Lower leg skin (tissue), 3 donors: ENCODE measurements at regions not wholly inside any gene's neighbourhood (a gene's known extent, or its start where the extent isn't known, plus 50 kb on each side); places are given as distances from the start of the nearest gene placed in this dataset.

Experiments
- CTCF ChIP-seq, 3 donors: fragments of 450-650 bp; IDR thresholded peaks; one replicate each; pipeline ENCODE4 v1.5.1; 2016; ENCODE audit warnings: antibody characterized with exemption in 3 of 3, mild to moderate bottlenecking in 3 of 3, moderate library complexity in 2 of 3
- POLR2A ChIP-seq, 2 donors: fragments of 450-650 bp; IDR thresholded peaks; one replicate each; pipeline ENCODE4 v1.6.1; 2016 to 2017; ENCODE audit warnings: antibody characterized with exemption in 2 of 2, mild to moderate bottlenecking in 1 of 2, moderate library complexity in 1 of 2

DNA sequence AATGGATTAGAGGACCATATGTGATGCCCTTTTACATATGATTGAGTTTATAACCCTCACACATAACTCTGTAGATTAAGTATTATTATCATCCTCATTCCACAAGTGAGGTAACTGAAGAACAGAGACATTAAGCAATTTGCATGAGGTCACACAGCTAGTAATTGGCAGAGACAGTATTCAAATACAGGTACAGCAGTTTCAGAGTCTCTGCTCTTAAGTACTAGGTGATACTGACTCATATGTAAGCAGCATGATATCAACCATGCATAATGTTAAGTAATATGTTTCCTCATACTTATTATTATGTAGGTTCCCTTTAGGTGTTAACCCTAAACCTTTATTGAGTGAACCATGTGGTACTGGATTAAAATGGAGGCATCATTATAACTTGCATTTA lies 1562.4 kb upstream of the RAG2 start:
- TF ChIP-seq POLR2A (IDR thresholded peaks at IDR 0.05) (no peak), CTCF (IDR thresholded peaks at IDR 0.05) (no peak)
